NB4 (cell line): ENCODE measurements at regions not wholly inside any gene's neighbourhood (a gene's known extent, or its start where the extent isn't known, plus 50 kb on each side); places are given as distances from the start of the nearest gene placed in this dataset.
"Not testable (repeated sequence)": the region's sequence is repeated elsewhere in the genome, so short reads cannot be mapped to it uniquely, and the experiment has no call there.

ENCODE experiments used
- CTCF ChIP-seq: IDR thresholded peaks from one replicate; pipeline ENCODE4 v1.5.1; 2012; ENCODE audit warnings: low read depth, low read length
- POLR2A ChIP-seq: IDR thresholded peaks from 2 replicates; pipeline ENCODE4 v1.6.1; 2011; ENCODE audit warnings: mild to moderate bottlenecking; ENCODE audit not compliant: insufficient read length; ENCODE audit errors: extremely low read depth

- TF ChIP-seq CTCF, POLR2A: not testable (repeated sequence)
Observed at GRCh38 chr18:25525789-25526188, 173.8 kb upstream of the ZNF521 start.
